ENCODE measurements at regions not wholly inside any gene's neighbourhood (a gene's known extent, or its start where the extent isn't known, plus 50 kb on each side); places are given as distances from the start of the nearest gene placed in this dataset.

DNA sequence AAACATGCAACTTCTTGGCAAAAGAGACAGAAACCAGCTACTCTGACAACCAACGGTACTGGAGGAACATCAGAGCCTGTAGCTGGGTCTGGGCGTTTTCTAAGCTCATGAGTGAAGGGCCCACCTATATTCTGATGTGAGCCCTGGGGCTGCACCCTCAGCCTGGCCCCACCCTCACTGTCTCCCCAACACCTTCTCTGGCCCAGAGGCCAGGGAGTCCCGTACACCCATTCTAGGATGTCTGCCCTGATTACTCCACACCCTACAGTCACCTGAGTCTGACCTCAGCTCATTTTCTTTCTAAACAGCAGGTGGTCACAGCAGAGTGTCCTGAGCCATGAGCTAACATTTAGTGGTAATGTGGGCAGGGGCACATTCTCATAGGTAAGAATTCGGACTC, 439.2 kb downstream of the MATN1 start:
- Histone ChIP-seq H3K36me3 (no peaks in the 10 kb centered on the region), H3K4me1 (no peaks in the 10 kb centered on the region), H3K27me3 (no peaks in the 10 kb centered on the region), H3K9me3 (no peaks in the 10 kb centered on the region), H3K4me3 (no peak overlapping the region), H3K27ac (no peak overlapping the region)
- DNase-seq = no peak
- ATAC-seq = no peak
- in situ Hi-C loops (cut with MboI; ENCODE audit: low sequenced_read_pairs in 4 of 4) (no loop called here), intact Hi-C loops (cut with DNase I; ENCODE audit: low total_unique reads) (no loop called here)
- TF ChIP-seq, protein P1, sequence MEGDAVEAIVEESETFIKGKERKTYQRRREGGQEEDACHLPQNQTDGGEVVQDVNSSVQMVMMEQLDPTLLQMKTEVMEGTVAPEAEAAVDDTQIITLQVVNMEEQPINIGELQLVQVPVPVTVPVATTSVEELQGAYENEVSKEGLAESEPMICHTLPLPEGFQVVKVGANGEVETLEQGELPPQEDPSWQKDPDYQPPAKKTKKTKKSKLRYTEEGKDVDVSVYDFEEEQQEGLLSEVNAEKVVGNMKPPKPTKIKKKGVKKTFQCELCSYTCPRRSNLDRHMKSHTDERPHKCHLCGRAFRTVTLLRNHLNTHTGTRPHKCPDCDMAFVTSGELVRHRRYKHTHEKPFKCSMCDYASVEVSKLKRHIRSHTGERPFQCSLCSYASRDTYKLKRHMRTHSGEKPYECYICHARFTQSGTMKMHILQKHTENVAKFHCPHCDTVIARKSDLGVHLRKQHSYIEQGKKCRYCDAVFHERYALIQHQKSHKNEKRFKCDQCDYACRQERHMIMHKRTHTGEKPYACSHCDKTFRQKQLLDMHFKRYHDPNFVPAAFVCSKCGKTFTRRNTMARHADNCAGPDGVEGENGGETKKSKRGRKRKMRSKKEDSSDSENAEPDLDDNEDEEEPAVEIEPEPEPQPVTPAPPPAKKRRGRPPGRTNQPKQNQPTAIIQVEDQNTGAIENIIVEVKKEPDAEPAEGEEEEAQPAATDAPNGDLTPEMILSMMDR (IDR thresholded peaks at IDR 0.05 in 4 of 5, conservative IDR thresholded peaks at IDR 0.05 in 1 of 5) = no peak
- TF ChIP-seq POLR2A (IDR thresholded peaks at IDR 0.05) = no peak

DNA sequence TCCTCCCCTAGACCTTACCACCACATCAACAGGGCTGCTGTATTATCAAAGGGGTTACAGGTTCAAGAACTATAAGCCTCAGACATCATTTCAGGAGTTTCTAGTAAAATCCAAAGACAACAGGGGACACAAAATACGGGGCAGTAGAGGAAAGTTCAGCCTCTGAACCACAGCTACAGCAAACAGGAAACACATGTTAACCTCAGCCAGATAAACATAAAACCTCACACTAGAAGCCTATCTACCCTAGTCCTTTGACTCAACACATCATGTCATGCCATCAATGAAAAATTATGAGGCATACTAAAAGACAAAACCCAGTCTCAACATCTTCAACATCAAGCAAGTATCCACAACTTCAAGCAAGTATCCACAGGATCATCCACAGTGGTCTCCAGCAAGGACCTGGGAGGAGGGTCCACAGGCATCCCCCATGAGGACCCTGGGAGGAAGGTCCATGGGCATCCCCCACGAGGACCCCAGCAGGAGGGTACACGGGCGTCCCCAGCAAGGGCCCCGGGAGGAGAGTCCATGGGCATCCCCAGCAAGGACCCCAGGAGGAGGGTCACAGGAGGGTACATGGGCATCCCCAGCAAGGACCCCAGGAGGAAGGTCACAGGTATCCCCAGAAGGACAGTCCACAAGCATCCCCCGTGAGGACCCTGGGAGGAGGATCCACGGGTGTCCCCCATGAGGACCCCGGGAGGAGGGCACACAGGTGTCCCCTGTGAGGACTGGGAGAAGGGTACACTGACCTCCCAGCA, 440.0 kb downstream of the MATN1 start:
- no peaks in the 10 kb centered on the region for H3K4me1 ChIP-seq
- DNase-seq = no peak
- H3K9me3 ChIP-seq = no peaks in the 10 kb centered on the region
- no peak for ATAC-seq
- H3K27me3 ChIP-seq = no peaks in the 10 kb centered on the region
- in situ Hi-C loops (cut with MboI; ENCODE audit: low sequenced_read_pairs in 4 of 4) (no loop called here), intact Hi-C loops (cut with DNase I; ENCODE audit: low total_unique reads) (no loop called here)
- H3K36me3 ChIP-seq = no peaks in the 10 kb centered on the region
- no peak overlapping the region for H3K27ac ChIP-seq
- TF ChIP-seq, protein P1 (IDR thresholded peaks at IDR 0.05 in 4 of 5, conservative IDR thresholded peaks at IDR 0.05 in 1 of 5) = no peak
- TF ChIP-seq POLR2A (IDR thresholded peaks at IDR 0.05) = no peak
- no peak overlapping the region for H3K4me3 ChIP-seq

- intact Hi-C loops (cut with DNase I; ENCODE audit: low total_unique reads) = no loop called here
- in situ Hi-C loops (cut with MboI; ENCODE audit: low sequenced_read_pairs in 4 of 4) = no loop called here
- DNase-seq (no peak), ATAC-seq (no peak)
- Histone ChIP-seq H3K4me3 (no peak overlapping the region), H3K36me3 (no peaks in the 10 kb centered on the region), H3K4me1 (no peaks in the 10 kb centered on the region), H3K27ac (no peak overlapping the region), H3K27me3 (no peaks in the 10 kb centered on the region), H3K9me3 (no peaks in the 10 kb centered on the region)
- no peak for TF ChIP-seq POLR2A (IDR thresholded peaks at IDR 0.05)
- TF ChIP-seq, protein P1 (IDR thresholded peaks at IDR 0.05 in 4 of 5, conservative IDR thresholded peaks at IDR 0.05 in 1 of 5) = no peak
Measured at GRCh38 chr1:30280572-30280971, 442.8 kb downstream of the MATN1 start.

DNA sequence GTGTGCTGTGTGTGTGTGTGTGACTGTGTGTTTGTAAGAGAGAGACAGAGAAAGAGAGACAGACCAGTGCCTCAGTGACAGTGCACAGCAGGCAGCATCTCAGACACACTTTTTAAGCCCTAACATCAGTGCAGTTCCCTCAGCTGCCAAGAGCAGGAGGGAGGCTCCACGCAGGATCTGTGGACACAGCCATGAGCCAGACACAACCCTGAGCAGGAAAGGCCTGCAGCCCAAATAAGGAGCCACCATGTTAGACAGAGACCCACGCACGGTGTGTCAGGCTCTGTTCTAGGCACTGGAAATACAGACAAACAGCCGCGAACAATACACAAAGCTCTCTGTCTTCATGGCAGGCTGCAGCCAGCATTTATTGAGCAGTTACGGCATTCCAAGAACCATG, 445.5 kb downstream of the MATN1 start:
- ATAC-seq = no peak
- TF ChIP-seq, protein P1 (IDR thresholded peaks at IDR 0.05 in 4 of 5, conservative IDR thresholded peaks at IDR 0.05 in 1 of 5) = no peak
- no peak for TF ChIP-seq POLR2A (IDR thresholded peaks at IDR 0.05)
- in situ Hi-C loops (cut with MboI; ENCODE audit: low sequenced_read_pairs in 4 of 4) = no loop called here

DNA sequence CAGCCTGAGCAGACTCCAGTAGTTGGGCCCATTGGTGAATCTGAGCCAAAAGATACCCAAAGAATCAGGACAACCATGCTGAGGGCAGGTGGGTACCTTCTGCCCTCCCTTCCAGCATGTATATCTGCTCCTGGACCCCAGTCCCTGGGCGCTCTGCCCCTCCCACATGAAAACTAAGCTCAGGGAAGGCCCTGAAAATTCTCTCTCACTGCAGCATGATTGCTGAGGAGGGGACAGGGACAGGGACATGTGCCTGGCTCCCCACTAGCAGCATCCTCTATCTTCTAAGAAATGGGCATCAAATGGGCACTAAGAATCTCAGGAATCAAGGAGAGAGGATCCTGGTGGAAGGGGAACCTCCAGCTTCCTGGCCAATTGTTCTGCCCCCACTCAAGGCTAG, 446.0 kb downstream of the MATN1 start:
- intact Hi-C loops (cut with DNase I; ENCODE audit: low total_unique reads) (no loop called here), in situ Hi-C loops (cut with MboI; ENCODE audit: low sequenced_read_pairs in 4 of 4) (no loop called here)
- Histone ChIP-seq H3K36me3 (no peaks in the 10 kb centered on the region), H3K27me3 (no peaks in the 10 kb centered on the region), H3K4me3 (no peak overlapping the region), H3K4me1 (no peaks in the 10 kb centered on the region), H3K9me3 (no peaks in the 10 kb centered on the region), H3K27ac (no peak overlapping the region)
- ATAC-seq (no peak), DNase-seq (no peak)
- TF ChIP-seq, protein P1 (IDR thresholded peaks at IDR 0.05 in 4 of 5, conservative IDR thresholded peaks at IDR 0.05 in 1 of 5) = no peak
- no peak for TF ChIP-seq POLR2A (IDR thresholded peaks at IDR 0.05)

More for the DNA sequence above, 445.5 kb downstream of the MATN1 start:
- intact Hi-C loops (cut with DNase I; ENCODE audit: low total_unique reads) = no loop called here
- no peak for DNase-seq
- Histone ChIP-seq H3K27me3 (no peaks in the 10 kb centered on the region), H3K4me1 (no peaks in the 10 kb centered on the region), H3K9me3 (no peaks in the 10 kb centered on the region), H3K4me3 (no peak overlapping the region), H3K27ac (no peak overlapping the region), H3K36me3 (no peaks in the 10 kb centered on the region)

Data from gastrocnemius medialis (tissue), 4 donors.